Gastrocnemius medialis (tissue), 4 donors: ENCODE measurements at regions not wholly inside any gene's neighbourhood (a gene's known extent, or its start where the extent isn't known, plus 50 kb on each side); places are given as distances from the start of the nearest gene placed in this dataset.

ENCODE experiments used
- CTCF ChIP-seq, 5 experiments: fragments of 450-650 bp in 3 of 5; fragments of 200-600 bp in 2 of 5; sonication (generic) in 2 of 5; IDR thresholded peaks in 4 of 5; conservative IDR thresholded peaks in 1 of 5; 1 replicate in 4 of 5; 2 replicates in 1 of 5; pipeline ENCODE4 v1.5.1; 2016 to 2019; ENCODE audit warnings: antibody characterized with exemption in 5 of 5, mild to moderate bottlenecking in 3 of 5, moderate library complexity in 3 of 5
- POLR2A ChIP-seq, 2 donors: fragments of 450-650 bp; IDR thresholded peaks; one replicate each; pipeline ENCODE4 v1.6.1; 2017; ENCODE audit warnings: antibody characterized with exemption in 2 of 2, mild to moderate bottlenecking in 2 of 2, moderate library complexity in 2 of 2

DNA sequence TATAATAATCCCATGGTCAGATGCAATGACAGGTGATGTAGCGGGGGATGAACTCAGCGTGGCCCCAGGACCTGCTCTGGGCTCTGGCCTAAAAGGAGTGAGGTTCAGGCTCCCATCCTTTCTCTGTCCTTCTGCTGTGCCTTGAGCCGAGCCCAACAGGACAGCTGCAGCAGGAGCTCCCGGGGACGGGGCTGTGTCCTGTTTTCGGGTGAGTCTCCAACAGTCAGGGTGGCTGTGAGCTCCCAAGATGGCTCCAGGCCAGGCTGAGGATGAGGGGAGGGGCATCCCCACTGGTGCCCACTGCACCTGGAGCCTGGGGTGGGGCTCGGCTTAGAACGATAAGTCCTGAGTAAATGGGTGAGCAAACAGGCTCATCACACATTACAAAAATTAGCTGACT lies 1385.0 kb downstream of the BRD1 start:
- TF ChIP-seq CTCF (IDR thresholded peaks at IDR 0.05 in 4 of 5, conservative IDR thresholded peaks at IDR 0.05 in 1 of 5) (no peak), POLR2A (IDR thresholded peaks at IDR 0.05) (no peak)
